UCSD-AML1 (cell line): ENCODE measurements at regions not wholly inside any gene's neighbourhood (a gene's known extent, or its start where the extent isn't known, plus 50 kb on each side); places are given as distances from the start of the nearest gene placed in this dataset.

Experiments used
- DNase-seq: peaks from one replicate; lab custom pipeline; 2025; ENCODE audit not compliant: unreplicated experiment; lab: John Stamatoyannopoulos, UW

DNA sequence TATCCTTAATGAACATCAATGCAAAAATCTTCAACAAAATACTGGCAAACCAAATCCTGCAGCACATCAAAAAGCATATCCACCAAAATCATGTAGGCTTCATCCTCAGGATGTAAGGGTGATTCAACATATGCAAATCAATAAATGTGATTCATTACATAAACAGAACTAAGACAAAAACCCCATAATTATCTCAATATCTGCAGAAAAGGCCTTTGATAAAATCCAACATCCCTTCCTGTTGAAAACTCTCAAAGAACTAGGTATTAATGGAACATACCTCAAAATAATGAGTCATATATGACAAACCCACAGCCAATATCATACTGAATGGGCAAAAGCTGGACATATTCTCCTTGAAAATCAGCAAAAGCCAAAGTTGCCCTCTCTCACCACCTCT, 54.6 kb upstream of the DEPDC1 start:
- no peak for DNase-seq

DNA sequence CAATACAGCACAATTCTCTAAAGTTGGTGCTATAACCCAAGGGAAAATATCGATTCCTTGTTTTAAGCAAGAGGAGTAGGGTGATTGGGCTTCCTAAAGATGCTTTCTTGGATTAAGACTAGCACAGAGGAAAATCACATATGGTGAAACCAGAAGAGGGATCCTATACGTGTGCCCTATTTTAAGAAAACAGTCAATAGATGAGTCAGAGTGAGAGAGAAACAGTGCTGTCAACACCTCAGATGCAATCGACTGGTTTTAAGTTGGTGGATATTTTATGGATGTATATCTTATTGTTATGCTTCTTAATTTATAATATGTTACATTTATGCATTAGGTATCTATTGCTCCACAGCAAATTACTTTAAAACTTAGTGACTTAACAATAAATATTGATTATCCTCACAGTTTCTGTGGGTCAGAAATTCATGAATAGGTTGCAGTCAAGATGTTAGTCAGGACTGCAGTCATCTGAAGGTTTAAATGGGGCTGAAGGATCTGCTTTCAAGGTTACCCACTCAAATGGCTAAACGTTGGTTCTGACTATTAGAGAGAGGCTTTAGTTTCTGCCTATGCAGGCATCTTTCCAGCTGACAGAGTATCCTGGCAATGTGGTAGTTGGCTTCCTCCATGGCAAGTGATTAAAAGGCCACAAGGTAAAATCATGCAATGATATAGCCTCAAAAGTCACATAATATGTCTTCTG, 61.6 kb upstream of the DEPDC1 start:
- no peak for DNase-seq

DNA sequence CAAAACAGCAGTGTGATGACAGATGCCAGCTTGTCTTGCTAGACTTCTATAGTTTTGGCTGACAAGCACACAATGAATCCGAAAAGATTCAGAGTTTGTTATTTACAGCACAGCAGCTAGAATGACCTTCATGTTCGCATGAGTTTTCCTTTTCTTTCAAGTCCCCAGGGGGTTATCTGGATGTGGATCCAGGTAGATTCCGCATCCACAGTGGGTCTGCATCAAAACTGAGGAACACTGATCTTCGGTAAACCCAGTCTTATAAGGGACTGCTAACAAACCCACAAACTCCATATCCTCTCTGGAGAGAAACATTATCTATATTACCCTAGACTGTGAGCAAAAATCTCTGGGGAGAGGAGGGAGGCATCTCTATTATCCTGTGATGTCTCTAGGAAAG, 69.0 kb upstream of the DEPDC1 start:
- DNase-seq = no peak

- DNase-seq = no peak
Observed at GRCh38 chr1:68570871-68571270, 74.0 kb upstream of the DEPDC1 start.

- no peak for DNase-seq
Observed at GRCh38 chr1:68571454-68572235, 74.8 kb upstream of the DEPDC1 start.

GRCh38 chr1:68585351-68585750, 88.5 kb upstream of the DEPDC1 start:
- DNase-seq = no peak

GRCh38 chr1:68586766-68587165, 89.9 kb upstream of the DEPDC1 start:
- DNase-seq = no peak

DNA sequence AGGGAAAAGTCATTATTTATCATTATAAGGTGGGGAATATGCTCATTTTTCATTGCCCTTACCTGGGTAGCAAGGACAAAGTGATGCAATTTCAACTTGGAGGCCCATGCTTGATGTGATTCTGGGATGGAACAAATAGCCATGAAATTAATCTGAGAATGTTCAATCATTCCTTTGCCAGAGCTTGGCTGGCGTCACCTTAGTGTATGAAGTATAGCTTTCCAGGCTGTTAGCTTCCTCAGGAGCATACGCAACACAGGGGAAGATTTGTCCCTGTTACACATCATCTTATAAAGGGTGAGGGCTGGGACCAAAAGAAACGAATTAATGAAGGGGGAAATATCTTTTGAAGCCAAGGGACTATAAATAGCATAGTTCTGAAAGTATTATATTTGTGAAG, 91.4 kb upstream of the DEPDC1 start:
- DNase-seq = no peak

DNA sequence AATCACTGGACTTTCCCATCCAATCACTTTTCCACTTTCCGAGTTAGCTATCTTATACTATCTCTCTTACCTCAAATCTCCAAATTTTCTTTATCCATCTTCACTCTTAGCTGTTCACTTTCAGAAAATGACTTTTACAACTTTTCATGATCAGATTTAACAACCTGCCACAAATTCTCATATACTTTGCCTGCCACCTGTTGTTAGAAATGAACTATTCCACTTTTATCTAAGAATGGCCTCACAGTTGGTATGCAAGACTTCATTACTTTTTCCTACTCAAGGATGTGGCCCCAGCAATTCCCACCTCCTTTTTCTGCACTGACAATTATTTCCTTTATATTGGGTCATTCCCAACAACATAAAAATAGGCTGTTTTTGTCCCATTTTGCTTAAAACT, 93.6 kb upstream of the DEPDC1 start:
- DNase-seq = no peak

- no peak for DNase-seq
Observed at GRCh38 chr1:68594851-68595250, 98.0 kb upstream of the DEPDC1 start.

DNA sequence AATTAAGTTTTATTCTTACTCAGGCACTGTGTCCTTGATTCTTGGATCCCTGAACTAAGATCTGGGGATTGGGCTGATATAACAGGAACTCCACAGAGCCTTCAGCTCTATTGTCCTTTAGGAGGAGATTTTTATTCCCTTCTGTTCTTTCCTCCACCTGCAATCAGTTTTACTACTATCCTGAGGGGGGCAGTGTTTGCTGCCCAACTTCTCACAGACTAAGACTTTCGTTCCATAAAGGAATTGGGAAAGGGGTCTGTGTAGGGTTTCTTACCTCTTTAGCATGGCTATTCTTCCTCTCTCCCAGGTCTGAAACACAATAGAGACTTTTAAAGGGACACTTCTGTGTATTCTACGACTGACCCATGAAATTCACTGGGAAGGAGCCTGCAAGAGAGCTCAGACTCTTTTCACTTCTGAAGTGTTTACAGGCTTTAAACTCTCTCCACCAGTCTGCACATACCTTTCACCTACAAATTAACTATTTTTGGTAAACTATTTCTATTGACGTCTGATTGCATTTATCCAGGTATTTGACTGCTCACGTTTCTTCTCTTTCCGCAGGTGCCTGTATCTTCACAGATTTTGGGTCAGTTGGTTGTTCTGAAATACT, 103.3 kb upstream of the DEPDC1 start:
- no peak for DNase-seq

GRCh38 chr1:68608289-68608688, 111.4 kb upstream of the DEPDC1 start:
- no peak for DNase-seq

- DNase-seq = no peak
Observed at GRCh38 chr1:68615312-68615711, 118.4 kb upstream of the DEPDC1 start.

- no peak for DNase-seq
Observed at GRCh38 chr1:68617942-68618341, 121.1 kb upstream of the DEPDC1 start.

DNA sequence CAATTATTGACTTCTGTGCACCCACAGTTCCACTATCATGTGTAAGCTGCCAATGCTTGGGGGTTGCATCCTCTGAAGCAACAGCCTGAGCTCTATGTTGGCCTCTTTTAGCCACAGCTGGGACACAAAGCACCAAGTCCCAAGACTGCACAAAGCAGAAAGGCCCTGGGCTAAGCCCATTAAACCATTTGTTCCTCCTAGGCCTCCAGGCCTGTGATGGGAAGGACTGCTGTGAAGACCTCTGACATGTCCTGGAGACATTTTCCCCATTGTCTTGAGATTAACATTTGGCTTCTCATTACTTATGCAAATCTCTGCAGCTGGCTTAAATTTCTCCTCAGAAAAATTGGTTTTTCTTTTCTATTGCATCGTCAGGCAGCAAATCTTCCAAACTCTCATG, 123.7 kb upstream of the DEPDC1 start:
- no peak for DNase-seq

- no peak for DNase-seq
Observed at GRCh38 chr1:68623700-68624099, 126.8 kb upstream of the DEPDC1 start.

GRCh38 chr1:68624233-68624632, 127.4 kb upstream of the DEPDC1 start:
- DNase-seq = no peak

GRCh38 chr1:68625624-68626023, 128.7 kb upstream of the DEPDC1 start:
- no peak for DNase-seq

- DNase-seq = no peak
Observed at GRCh38 chr1:68633141-68633919, 136.4 kb upstream of the DEPDC1 start.

- no peak for DNase-seq
Observed at GRCh38 chr1:68644504-68644903, 147.6 kb upstream of the DEPDC1 start.

DNA sequence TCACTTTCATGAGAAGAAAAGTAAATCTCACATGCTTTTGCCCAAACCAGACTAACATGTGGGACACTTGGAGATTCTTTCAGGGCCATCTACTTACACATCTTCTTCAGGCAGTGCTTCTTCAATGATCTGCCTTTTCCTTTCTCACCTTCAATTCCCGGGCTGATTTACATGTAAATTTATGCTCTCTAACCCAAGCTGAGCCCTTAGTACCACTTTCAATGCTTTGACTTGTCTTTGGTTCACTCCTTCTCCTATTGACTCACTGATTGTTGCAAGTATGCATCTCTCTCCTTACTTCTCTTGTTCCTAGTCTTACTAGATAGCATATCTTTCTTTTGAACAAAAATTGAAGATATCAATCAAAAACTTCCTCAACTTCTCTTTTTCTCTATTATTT, 154.2 kb upstream of the DEPDC1 start:
- no peak for DNase-seq

DNA sequence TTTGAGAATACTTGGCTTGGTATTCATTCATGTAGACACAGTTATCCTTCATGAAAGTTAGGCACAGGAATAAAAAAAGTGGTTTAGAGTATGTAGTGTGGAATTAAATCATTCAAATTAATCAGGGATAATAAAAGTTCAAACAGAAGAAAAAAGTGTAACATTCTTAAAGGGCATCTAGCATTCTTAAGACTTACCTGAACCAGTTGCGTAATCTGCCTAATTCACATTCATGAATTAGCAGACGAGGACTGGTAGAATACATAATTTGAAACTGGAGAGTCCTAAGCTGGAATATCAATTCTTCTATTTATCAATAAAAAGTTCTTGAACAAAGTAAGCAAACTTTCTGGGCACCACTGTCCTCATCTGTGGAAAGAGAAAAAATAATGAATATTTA, 157.0 kb upstream of the DEPDC1 start:
- no peak for DNase-seq
